PC-3 (cell line): ENCODE measurements at regions not wholly inside any gene's neighbourhood (a gene's known extent, or its start where the extent isn't known, plus 50 kb on each side); places are given as distances from the start of the nearest gene placed in this dataset.

Source experiments
- ATAC-seq: fragments of 200-7000 bp; cut with Tn5 transposase; 2 replicates; pipeline ENCODE4 v1.9.1; 2020; ENCODE audit warnings: mild to moderate bottlenecking, moderate library complexity
- BruUV-seq: library from RNA; stranded (reverse); fragments of 400-500 nt; replicated peaks from 2 replicates; lab custom pipeline; 2021; lab: Mats Ljungman, UMichigan
- CTCF ChIA-PET: fragments of 300-600 bp; sonication (Branson Sonifier 250); formaldehyde crosslinking; loops from one replicate; lab custom pipeline; 2022; ENCODE audit warnings: antibody characterized with exemption; lab: Charles Lee
- POLR2A ChIA-PET: fragments of 300-600 bp; sonication (Branson Sonifier 250); formaldehyde crosslinking; loops from one replicate; lab custom pipeline; 2022; ENCODE audit warnings: antibody characterized with exemption; ENCODE audit not compliant: unreplicated experiment; lab: Charles Lee
- DNase-seq: peaks from one replicate; pipeline ENCODE4 v3.0.0-alpha.2; 2015
- H2AFZ ChIP-seq: fragments of 300-600 bp; sonication (generic); 2 replicates; pipeline ENCODE4 v1.6.0; 2016; ENCODE audit warnings: antibody characterized with exemption, low read length
- H3F3A ChIP-seq: fragments of 300-600 bp; sonication (generic); one replicate; pipeline ENCODE4 v1.6.0; 2017; ENCODE audit warnings: antibody characterized with exemption, low read length, control low read depth, mild to moderate bottlenecking; ENCODE audit not compliant: unreplicated experiment
- H3K27ac ChIP-seq: fragments of 300-600 bp; sonication (generic); 2 replicates; pipeline ENCODE4 v1.5.1; 2016; ENCODE audit warnings: mild to moderate bottlenecking, low read length
- H3K27me3 ChIP-seq: fragments of 300-600 bp; sonication (generic); 2 replicates; pipeline ENCODE4 v1.6.1; 2016; ENCODE audit warnings: low read length, mixed read lengths
- H3K36me3 ChIP-seq: fragments of 300-600 bp; sonication (generic); 2 replicates; pipeline ENCODE4 v1.6.1; 2016; ENCODE audit warnings: low read depth, mixed run types, low read length, mixed read lengths
- H3K4me1 ChIP-seq: fragments of 300-600 bp; sonication (generic); 2 replicates; pipeline ENCODE4 v1.5.1; 2016; ENCODE audit warnings: low read length; ENCODE audit not compliant: insufficient read depth
- H3K4me2 ChIP-seq: fragments of 300-600 bp; sonication (generic); 2 replicates; pipeline ENCODE4 v1.6.0; 2016; ENCODE audit warnings: low read length
- H3K4me3 ChIP-seq: fragments of 300-600 bp; sonication (generic); 2 replicates; pipeline ENCODE4 v1.5.1; 2016; ENCODE audit warnings: mild to moderate bottlenecking, low read length, mixed read lengths
- H3K79me2 ChIP-seq: fragments of 300-600 bp; sonication (generic); 2 replicates; pipeline ENCODE4 v1.6.1; 2017; ENCODE audit warnings: low read length, mixed read lengths
- H3K9ac ChIP-seq: fragments of 300-600 bp; sonication (generic); 2 replicates; pipeline ENCODE4 v1.6.0; 2016; ENCODE audit warnings: mild to moderate bottlenecking, low read length
- H3K9me2 ChIP-seq: fragments of 300-600 bp; sonication (generic); replicated peaks from 2 replicates; pipeline ENCODE4 v1.6.1; 2016; ENCODE audit warnings: mixed run types, low read length, mixed read lengths
- H3K9me3 ChIP-seq: fragments of 300-600 bp; sonication (generic); 2 replicates; pipeline ENCODE4 v1.6.1; 2016; ENCODE audit warnings: low read length, mixed read lengths
- H4K20me1 ChIP-seq: fragments of 300-600 bp; sonication (generic); 2 replicates; pipeline ENCODE4 v1.6.1; 2016; ENCODE audit warnings: low read length, mixed read lengths
- CTCF ChIP-seq: fragments of 300-600 bp; sonication (generic); conservative IDR thresholded peaks from 2 replicates; pipeline ENCODE4 v1.5.1; 2017; ENCODE audit warnings: antibody characterized with exemption, low read depth, mild to moderate bottlenecking, low read length
- EZH2 ChIP-seq: fragments of 300-600 bp; sonication (generic); IDR thresholded peaks from one replicate; pipeline ENCODE4 v1.6.1; 2017; ENCODE audit warnings: antibody characterized with exemption, mild to moderate bottlenecking, low read length; ENCODE audit not compliant: unreplicated experiment
- EZH2phosphoT487 ChIP-seq: fragments of 300-600 bp; sonication (generic); IDR thresholded peaks from 2 replicates; pipeline ENCODE4 v1.6.1; 2018; ENCODE audit warnings: mild to moderate bottlenecking, antibody characterized with exemption, low read length, borderline replicate concordance
- intact Hi-C: fragments of 100-400 bp; cut with micrococcal nuclease; formaldehyde crosslinking; loops from 2 replicates; pipeline ENCODE4 v1.9.0; 2023

- DNase-seq, result no peak
- POLR2A ChIA-PET, result no interaction called here
- Histone ChIP-seq H3F3A (no peaks in the 10 kb centered on the region), H3K27me3 (peaks cover 92% of the 10 kb centered on the region), H2AFZ (no peak overlapping the region), H3K4me2 (no peak overlapping the region), H3K9me2 (no peaks in the 10 kb centered on the region), H3K9me3 (no peaks in the 10 kb centered on the region), H3K27ac (no peak overlapping the region), H3K4me1 (no peaks in the 10 kb centered on the region), H3K4me3 (no peak overlapping the region), H3K9ac (no peak overlapping the region), H4K20me1 (no peaks in the 10 kb centered on the region), H3K79me2 (no peaks in the 10 kb centered on the region), H3K36me3 (no peaks in the 10 kb centered on the region)
- TF ChIP-seq CTCF, result no peak
- no peak for TF ChIP-seq EZH2phosphoT487
- no peak for TF ChIP-seq EZH2
- CTCF ChIA-PET, result no interaction called here
- no TSS peak for BruUV-seq
- no peak for ATAC-seq
- intact Hi-C loops, result no loop called here
Observed at GRCh38 chr10:121690152-121690848, 92.1 kb upstream of the FGFR2 start.

GRCh38 chr10:121687095-121687813 is 89.0 kb upstream of the FGFR2 start:
- TF ChIP-seq EZH2 (no peak), EZH2phosphoT487 (no peak), CTCF (no peak)

GRCh38 chr10:121684276-121684675 is 86.0 kb upstream of the FGFR2 start:
- no peak for ATAC-seq
- POLR2A ChIA-PET, result no interaction called here
- Histone ChIP-seq H3K36me3 (no peaks in the 10 kb centered on the region), H3K9ac (no peak overlapping the region), H3K9me2 (no peaks in the 10 kb centered on the region), H3K9me3 (no peaks in the 10 kb centered on the region), H3F3A (no peaks in the 10 kb centered on the region), H3K27ac (no peak overlapping the region), H3K4me3 (no peak overlapping the region), H3K79me2 (no peaks in the 10 kb centered on the region), H3K4me2 (no peak overlapping the region), H3K27me3 (peaks cover 59% of the 10 kb centered on the region), H4K20me1 (no peaks in the 10 kb centered on the region), H3K4me1 (no peaks in the 10 kb centered on the region), H2AFZ (no peak overlapping the region)
- CTCF ChIA-PET, result no interaction called here
- no peak for TF ChIP-seq EZH2
- intact Hi-C loops, result no loop called here
- BruUV-seq, result no TSS peak
- peak; percentile 31 for DNase-seq

More at GRCh38 chr10:121687095-121687813, 89.0 kb upstream of the FGFR2 start:
- H4K20me1 ChIP-seq, result no peaks in the 10 kb centered on the region
- no peaks in the 10 kb centered on the region for H3K79me2 ChIP-seq
- no peaks in the 10 kb centered on the region for H3K9me2 ChIP-seq
- H3K4me1 ChIP-seq, result no peaks in the 10 kb centered on the region
- ChIA-PET CTCF (no interaction called here), POLR2A (no interaction called here)
- no peaks in the 10 kb centered on the region for H3K36me3 ChIP-seq
- H3K27ac ChIP-seq, result no peak overlapping the region
- no peak overlapping the region for H2AFZ ChIP-seq
- no peak overlapping the region for H3K4me3 ChIP-seq
- no peaks in the 10 kb centered on the region for H3F3A ChIP-seq
- no peak overlapping the region for H3K4me2 ChIP-seq
- no peak overlapping the region for H3K9ac ChIP-seq
- BruUV-seq, result no TSS peak
- DNase-seq, result no peak
- intact Hi-C loops, result no loop called here
- H3K9me3 ChIP-seq, result no peaks in the 10 kb centered on the region
- peaks cover 80% of the 10 kb centered on the region for H3K27me3 ChIP-seq
- no peak for ATAC-seq
